GM12878 (cell line): ENCODE measurements at regions not wholly inside any gene's neighbourhood (a gene's known extent, or its start where the extent isn't known, plus 50 kb on each side); places are given as distances from the start of the nearest gene placed in this dataset.

Experiments used
- GABPA ChIP-seq: IDR thresholded peaks from 2 replicates; pipeline ENCODE4 v1.6.1; 2014; ENCODE audit warnings: antibody characterized with exemption, low read depth, mild to moderate bottlenecking, inconsistent platforms
- POLR2A ChIP-seq: IDR thresholded peaks from 2 replicates; pipeline ENCODE4 v1.6.1; 2011; ENCODE audit warnings: low read depth, mild to moderate bottlenecking, low read length
- TCF12 ChIP-seq: IDR thresholded peaks from 2 replicates; pipeline ENCODE4 v1.6.1; 2011; ENCODE audit warnings: low read depth, mild to moderate bottlenecking, low read length
- TF ChIP-seq, protein P1 (sequence below), 3 experiments: IDR thresholded peaks in 2 of 3; conservative IDR thresholded peaks in 1 of 3; 2 replicates each; pipeline ENCODE4 v1.5.1; 2011; ENCODE audit warnings: low read depth in 3 of 3, low read length in 3 of 3, mild to moderate bottlenecking in 3 of 3, control low read depth in 2 of 3, moderate library complexity in 2 of 3, inconsistent platforms in 1 of 3, mixed read lengths in 1 of 3; ENCODE audit not compliant: control insufficient read depth in 2 of 3, insufficient read depth in 1 of 3; ENCODE audit errors: extremely low read depth in 1 of 3

DNA sequence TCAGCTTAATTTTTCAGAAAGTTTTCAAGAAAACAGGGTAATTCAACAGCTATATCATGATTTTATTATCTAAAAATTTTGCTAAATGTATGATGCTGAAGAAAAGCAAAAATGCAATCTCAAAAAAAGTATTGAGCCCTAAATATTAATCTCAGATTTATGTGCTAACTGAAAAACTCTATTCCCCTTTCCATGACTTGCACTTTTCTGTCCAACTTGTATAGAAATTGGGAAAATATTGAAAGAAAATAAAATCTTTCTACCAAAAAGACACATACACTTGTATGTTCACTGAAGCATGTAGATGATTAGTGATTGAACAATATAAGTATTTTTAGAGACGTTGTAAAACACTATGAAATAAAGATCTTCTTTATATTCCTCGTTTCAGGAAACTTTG lies 368.0 kb upstream of the ATXN7L3B start:
- TF ChIP-seq POLR2A: no peak
- TF ChIP-seq, protein P1, sequence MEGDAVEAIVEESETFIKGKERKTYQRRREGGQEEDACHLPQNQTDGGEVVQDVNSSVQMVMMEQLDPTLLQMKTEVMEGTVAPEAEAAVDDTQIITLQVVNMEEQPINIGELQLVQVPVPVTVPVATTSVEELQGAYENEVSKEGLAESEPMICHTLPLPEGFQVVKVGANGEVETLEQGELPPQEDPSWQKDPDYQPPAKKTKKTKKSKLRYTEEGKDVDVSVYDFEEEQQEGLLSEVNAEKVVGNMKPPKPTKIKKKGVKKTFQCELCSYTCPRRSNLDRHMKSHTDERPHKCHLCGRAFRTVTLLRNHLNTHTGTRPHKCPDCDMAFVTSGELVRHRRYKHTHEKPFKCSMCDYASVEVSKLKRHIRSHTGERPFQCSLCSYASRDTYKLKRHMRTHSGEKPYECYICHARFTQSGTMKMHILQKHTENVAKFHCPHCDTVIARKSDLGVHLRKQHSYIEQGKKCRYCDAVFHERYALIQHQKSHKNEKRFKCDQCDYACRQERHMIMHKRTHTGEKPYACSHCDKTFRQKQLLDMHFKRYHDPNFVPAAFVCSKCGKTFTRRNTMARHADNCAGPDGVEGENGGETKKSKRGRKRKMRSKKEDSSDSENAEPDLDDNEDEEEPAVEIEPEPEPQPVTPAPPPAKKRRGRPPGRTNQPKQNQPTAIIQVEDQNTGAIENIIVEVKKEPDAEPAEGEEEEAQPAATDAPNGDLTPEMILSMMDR (IDR thresholded peaks at IDR 0.05 in 2 of 3, conservative IDR thresholded peaks at IDR 0.05 in 1 of 3; ENCODE audit: control insufficient read depth in 2 of 3, extremely low read depth in 1 of 3, insufficient read depth in 1 of 3, low read depth in 3 of 3, low read length in 3 of 3): no peak
- TF ChIP-seq TCF12: no peak
- no peak for TF ChIP-seq GABPA
